ENCODE measurements at regions not wholly inside any gene's neighbourhood (a gene's known extent, or its start where the extent isn't known, plus 50 kb on each side); places are given as distances from the start of the nearest gene placed in this dataset.
A peak's percentile ranks its signal among the peaks of the same experiment; 100 is the strongest.

DNA sequence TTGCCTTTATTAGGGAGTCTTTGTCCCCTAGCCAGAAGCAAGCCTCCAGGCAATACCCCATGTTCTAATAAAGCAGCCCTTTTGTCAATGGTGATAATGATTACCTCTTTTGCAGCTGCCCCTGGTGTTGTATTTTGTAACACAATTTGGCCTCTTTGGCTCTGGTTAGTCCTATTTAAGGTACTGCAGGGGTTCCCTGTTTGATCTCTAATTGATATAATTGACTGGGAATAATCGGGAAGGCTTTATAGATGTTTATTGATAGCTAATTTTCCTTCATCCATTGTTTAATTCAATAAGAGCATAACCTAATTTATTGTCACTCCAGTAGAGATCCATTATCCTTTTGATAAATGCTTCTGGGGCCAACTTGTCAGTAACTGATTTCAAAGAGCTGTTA is 537.2 kb downstream of the PKHD1 start:
- H3K27me3 ChIP-seq: no peaks in the 10 kb centered on the region
- H3K9me3 ChIP-seq: no peaks in the 10 kb centered on the region
- no peaks in the 10 kb centered on the region for H3K36me3 ChIP-seq
- WGBS, 4 donors: 61 to 96% (median 69%) methylated on average over 1 of the region's 1 CpG
- H3K4me3 ChIP-seq: no peak overlapping the region
- ATAC-seq (no peak), DNase-seq (no peak)
- intact Hi-C loops (cut with DNase I): no loop called here
- no peaks in the 10 kb centered on the region for H3K4me1 ChIP-seq
- H3K27ac ChIP-seq: no peak overlapping the region
- no peak for TF ChIP-seq POLR2A (IDR thresholded peaks at IDR 0.05)
- TF ChIP-seq, protein P1, sequence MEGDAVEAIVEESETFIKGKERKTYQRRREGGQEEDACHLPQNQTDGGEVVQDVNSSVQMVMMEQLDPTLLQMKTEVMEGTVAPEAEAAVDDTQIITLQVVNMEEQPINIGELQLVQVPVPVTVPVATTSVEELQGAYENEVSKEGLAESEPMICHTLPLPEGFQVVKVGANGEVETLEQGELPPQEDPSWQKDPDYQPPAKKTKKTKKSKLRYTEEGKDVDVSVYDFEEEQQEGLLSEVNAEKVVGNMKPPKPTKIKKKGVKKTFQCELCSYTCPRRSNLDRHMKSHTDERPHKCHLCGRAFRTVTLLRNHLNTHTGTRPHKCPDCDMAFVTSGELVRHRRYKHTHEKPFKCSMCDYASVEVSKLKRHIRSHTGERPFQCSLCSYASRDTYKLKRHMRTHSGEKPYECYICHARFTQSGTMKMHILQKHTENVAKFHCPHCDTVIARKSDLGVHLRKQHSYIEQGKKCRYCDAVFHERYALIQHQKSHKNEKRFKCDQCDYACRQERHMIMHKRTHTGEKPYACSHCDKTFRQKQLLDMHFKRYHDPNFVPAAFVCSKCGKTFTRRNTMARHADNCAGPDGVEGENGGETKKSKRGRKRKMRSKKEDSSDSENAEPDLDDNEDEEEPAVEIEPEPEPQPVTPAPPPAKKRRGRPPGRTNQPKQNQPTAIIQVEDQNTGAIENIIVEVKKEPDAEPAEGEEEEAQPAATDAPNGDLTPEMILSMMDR (IDR thresholded peaks at IDR 0.05): no peak

- DNase-seq (no peak), ATAC-seq (no peak)
- no peak for TF ChIP-seq POLR2A (IDR thresholded peaks at IDR 0.05)
- TF ChIP-seq, protein P1 (IDR thresholded peaks at IDR 0.05): no peak
- no peaks in the 10 kb centered on the region for H3K27me3 ChIP-seq
- intact Hi-C loops (cut with DNase I): no loop called here
- no peaks in the 10 kb centered on the region for H3K4me1 ChIP-seq
- WGBS, 4 donors: 60 to 78% (median 66%) methylated on average over 3 of the region's 3 CpGs
- H3K36me3 ChIP-seq: no peaks in the 10 kb centered on the region
- H3K9me3 ChIP-seq: no peaks in the 10 kb centered on the region
- no peak overlapping the region for H3K27ac ChIP-seq
- H3K4me3 ChIP-seq: no peak overlapping the region
Observed at GRCh38 chr6:51552435-51552834, 535.0 kb downstream of the PKHD1 start.

DNA sequence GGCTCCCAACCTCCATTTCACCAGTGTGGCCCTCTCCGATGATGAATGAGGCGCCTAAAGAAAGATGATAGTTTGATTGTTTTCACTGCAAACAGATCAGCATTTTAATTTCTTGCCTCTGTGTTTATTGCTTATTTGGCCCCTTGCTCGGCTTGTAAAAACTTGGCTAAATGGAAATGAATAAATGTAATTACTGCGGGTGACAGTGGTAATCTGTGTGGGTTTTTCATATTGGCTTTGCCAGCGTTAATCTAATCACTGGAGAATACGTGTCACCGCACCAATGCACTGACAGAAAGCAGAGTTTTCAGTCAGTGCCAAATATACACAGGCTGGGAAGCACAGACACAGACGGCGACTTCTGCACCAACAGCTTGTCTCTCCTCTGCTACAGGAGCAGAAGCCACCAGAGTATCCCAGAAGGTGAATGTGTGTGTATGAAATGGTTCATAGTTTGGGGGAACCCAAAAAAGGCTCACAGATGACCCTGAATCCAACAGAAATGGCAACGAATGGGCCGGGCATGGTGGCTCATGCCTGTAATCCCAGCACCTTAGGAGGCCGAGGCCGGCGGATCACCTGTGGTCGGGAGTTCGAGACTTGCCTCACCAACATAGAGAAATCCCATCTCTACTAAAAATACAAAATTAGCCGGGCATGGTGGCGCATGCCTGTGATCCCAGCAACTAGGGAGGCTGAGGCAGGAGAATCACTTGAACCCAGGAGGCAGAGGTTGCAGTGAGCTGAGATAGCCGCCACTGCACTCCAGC is 534.0 kb downstream of the PKHD1 start:
- Histone ChIP-seq H3K4me1 (no peaks in the 10 kb centered on the region), H3K36me3 (no peaks in the 10 kb centered on the region), H3K4me3 (no peak overlapping the region), H3K27ac (no peak overlapping the region), H3K9me3 (no peaks in the 10 kb centered on the region), H3K27me3 (no peaks in the 10 kb centered on the region)
- intact Hi-C loops (cut with DNase I): no loop called here
- WGBS, 4 donors: 62 to 73% (median 66%) methylated on average over 19 of the region's 19 CpGs
- ATAC-seq: peak in 3 of 4 donors; percentile 47 to 54 (median 52)
- TF ChIP-seq, protein P1 (IDR thresholded peaks at IDR 0.05): no peak
- TF ChIP-seq POLR2A (IDR thresholded peaks at IDR 0.05): no peak
- peak in 1 of 5 donors; percentile 18 for DNase-seq

- DNase-seq (no peak), ATAC-seq (no peak)
- H3K27me3 ChIP-seq: no peaks in the 10 kb centered on the region
- H3K27ac ChIP-seq: no peak overlapping the region
- H3K4me1 ChIP-seq: no peaks in the 10 kb centered on the region
- 73 to 77% (median 74%) methylated on average over 3 of the region's 3 CpGs for WGBS, 4 donors
- intact Hi-C loops (cut with DNase I): no loop called here
- H3K36me3 ChIP-seq: no peaks in the 10 kb centered on the region
- TF ChIP-seq POLR2A (IDR thresholded peaks at IDR 0.05): no peak
- TF ChIP-seq, protein P1 (IDR thresholded peaks at IDR 0.05): no peak
- H3K4me3 ChIP-seq: no peak overlapping the region
- no peaks in the 10 kb centered on the region for H3K9me3 ChIP-seq
Observed at GRCh38 chr6:51554029-51554428, 533.4 kb downstream of the PKHD1 start.

Measured in heart left ventricle (tissue), 16 donors.